Spleen (tissue), 3 donors: ENCODE measurements at regions not wholly inside any gene's neighbourhood (a gene's known extent, or its start where the extent isn't known, plus 50 kb on each side); places are given as distances from the start of the nearest gene placed in this dataset.

Experiments used
- POLR2A ChIP-seq, 3 donors: fragments of 450-650 bp; IDR thresholded peaks; one replicate each; pipeline ENCODE4 v1.5.1; 2017; ENCODE audit warnings: antibody characterized with exemption in 3 of 3, mild to moderate bottlenecking in 1 of 3
- POLR2AphosphoS5 ChIP-seq, 3 donors: sonication (generic); formaldehyde crosslinking; IDR thresholded peaks; one replicate each; pipeline ENCODE4 v1.5.1; 2017; ENCODE audit warnings: antibody characterized with exemption in 3 of 3

- TF ChIP-seq POLR2A (IDR thresholded peaks at IDR 0.05) = no peak
- no peak for TF ChIP-seq POLR2AphosphoS5 (IDR thresholded peaks at IDR 0.05)
Observed at GRCh38 chr13:99792079-99792921, 179.3 kb downstream of the ZIC5 start.
